ENCODE measurements at regions not wholly inside any gene's neighbourhood (a gene's known extent, or its start where the extent isn't known, plus 50 kb on each side); places are given as distances from the start of the nearest gene placed in this dataset.

GRCh38 chr3:66629150-66629981 is 128.5 kb upstream of the LRIG1 start:
- Histone ChIP-seq H3K36me3 (ENCODE audit: control insufficient read depth, insufficient read depth, low read length) (no peaks in the 10 kb centered on the region), H3K27ac (ENCODE audit: extremely low read depth, low read depth, low read length) (no peak overlapping the region), H3K4me2 (ENCODE audit: insufficient read depth, low read length) (no peak overlapping the region), H4K20me1 (replicated peaks; ENCODE audit: control insufficient read depth, insufficient read depth, low read length) (no peaks in the 10 kb centered on the region), H3K27me3 (ENCODE audit: control insufficient read depth in 2 of 2, insufficient read depth in 2 of 2, low read length in 2 of 2) (no peaks in the 10 kb centered on the region), H3K4me1 (replicated peaks in 1 of 2; ENCODE audit: control insufficient read depth in 2 of 2, insufficient read depth in 2 of 2, low read length in 2 of 2) (no peaks in the 10 kb centered on the region), H3K4me3 (no peak overlapping the region), H3K9me1 (ENCODE audit: control insufficient read depth, insufficient read depth, low read length) (no peaks in the 10 kb centered on the region), H2AFZ (ENCODE audit: low read depth, low read length) (no peak overlapping the region), H3K9ac (ENCODE audit: insufficient read depth in 1 of 2, low read depth in 2 of 2, low read length in 2 of 2) (no peak overlapping the region), H3K79me2 (ENCODE audit: control insufficient read depth, insufficient read depth, low read length) (no peaks in the 10 kb centered on the region), H3K9me3 (replicated peaks; ENCODE audit: control insufficient read depth, insufficient read depth, low read depth, low read length) (no peaks in the 10 kb centered on the region)
- CTCF ChIA-PET (ENCODE audit: low intra/inter-chr PET ratio): no interaction called here
- intact Hi-C loops (cut with micrococcal nuclease) (no loop called here), in situ Hi-C loops (cut with MboI) (no loop called here)
- ATAC-seq: no peak
- 2% methylated on average over 7 of the region's 8 CpGs for WGBS (ENCODE audit: insufficient coverage, low coverage, missing lambda C conversion rate)
- no TSS peak for BruUV-seq (replicated peaks)
- no peak for DNase-seq (ENCODE audit: extremely low read depth in 1 of 4, low spot score in 3 of 4)
- no peak for TF ChIP-seq ZNF175 (CRISPR knock-in tag; IDR thresholded peaks at IDR 0.05; ENCODE audit: low read depth)
- TF ChIP-seq DACH1 (IDR thresholded peaks at IDR 0.05; ENCODE audit: partially characterized antibody): no peak
- TF ChIP-seq, protein P1, sequence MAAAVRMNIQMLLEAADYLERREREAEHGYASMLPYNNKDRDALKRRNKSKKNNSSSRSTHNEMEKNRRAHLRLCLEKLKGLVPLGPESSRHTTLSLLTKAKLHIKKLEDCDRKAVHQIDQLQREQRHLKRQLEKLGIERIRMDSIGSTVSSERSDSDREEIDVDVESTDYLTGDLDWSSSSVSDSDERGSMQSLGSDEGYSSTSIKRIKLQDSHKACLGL (CRISPR knock-in tag; IDR thresholded peaks at IDR 0.05; ENCODE audit: borderline replicate concordance, poor library complexity, severe bottlenecking): no peak
- no peak for TF ChIP-seq ZNF75A (CRISPR knock-in tag; IDR thresholded peaks at IDR 0.05)
- no peak for TF ChIP-seq TAF1 (IDR thresholded peaks at IDR 0.05; ENCODE audit: control insufficient read depth, extremely low read depth, insufficient read depth, low read length, severe bottlenecking)
- no peak for TF ChIP-seq MCM3 (IDR thresholded peaks at IDR 0.05)
- no peak for TF ChIP-seq JUNB (CRISPR knock-in tag; conservative IDR thresholded peaks at IDR 0.05)
- TF ChIP-seq, protein P2, sequence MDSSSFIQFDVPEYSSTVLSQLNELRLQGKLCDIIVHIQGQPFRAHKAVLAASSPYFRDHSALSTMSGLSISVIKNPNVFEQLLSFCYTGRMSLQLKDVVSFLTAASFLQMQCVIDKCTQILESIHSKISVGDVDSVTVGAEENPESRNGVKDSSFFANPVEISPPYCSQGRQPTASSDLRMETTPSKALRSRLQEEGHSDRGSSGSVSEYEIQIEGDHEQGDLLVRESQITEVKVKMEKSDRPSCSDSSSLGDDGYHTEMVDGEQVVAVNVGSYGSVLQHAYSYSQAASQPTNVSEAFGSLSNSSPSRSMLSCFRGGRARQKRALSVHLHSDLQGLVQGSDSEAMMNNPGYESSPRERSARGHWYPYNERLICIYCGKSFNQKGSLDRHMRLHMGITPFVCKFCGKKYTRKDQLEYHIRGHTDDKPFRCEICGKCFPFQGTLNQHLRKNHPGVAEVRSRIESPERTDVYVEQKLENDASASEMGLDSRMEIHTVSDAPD (CRISPR knock-in tag; IDR thresholded peaks at IDR 0.05): no peak
- TF ChIP-seq CHCHD3 (CRISPR knock-in tag; IDR thresholded peaks at IDR 0.05): no peak
- no peak for TF ChIP-seq TSHZ1 (CRISPR knock-in tag; IDR thresholded peaks at IDR 0.05)
- no peak for TF ChIP-seq THRA (IDR thresholded peaks at IDR 0.05)
- FAIRE-seq: no peak
- POLR2A ChIA-PET: interaction anchor here (0.7 kb wide), 2 partner anchors 11 to 1059 kb away, joined by 4 read pairs; no protein-coding TSS in a partner anchor
